ENCODE measurements at regions not wholly inside any gene's neighbourhood (a gene's known extent, or its start where the extent isn't known, plus 50 kb on each side); places are given as distances from the start of the nearest gene placed in this dataset.

DNA sequence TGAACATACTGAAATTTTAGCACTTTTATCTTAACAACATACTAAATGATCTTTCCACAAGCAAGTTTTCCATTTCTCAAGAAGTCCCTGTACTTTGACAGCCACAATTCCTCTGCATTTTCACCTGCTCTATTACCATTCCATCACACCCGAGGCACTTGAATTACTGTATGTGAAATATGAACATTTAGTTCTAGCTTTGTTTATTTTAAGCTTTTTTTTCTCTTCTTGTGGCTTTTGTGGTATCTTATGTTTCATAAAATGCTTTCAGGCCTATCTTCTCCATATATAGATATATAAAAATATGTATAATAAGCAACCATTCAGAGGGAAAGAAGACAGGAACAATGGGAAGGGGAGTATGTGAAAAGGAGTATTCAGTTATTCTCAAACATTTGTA lies 693.9 kb downstream of the SATB2 start:
- 42% methylated on average over 1 of the region's 1 CpG for WGBS (ENCODE audit: insufficient coverage, low coverage, low lambda C conversion rate, missing lambda C conversion rate)
- Histone ChIP-seq H3K27ac (no peak overlapping the region), H3K9me3 (no peaks in the 10 kb centered on the region), H3K36me3 (no peaks in the 10 kb centered on the region), H3K4me1 (no peaks in the 10 kb centered on the region), H3K4me3 (no peak overlapping the region), H3K27me3 (no peaks in the 10 kb centered on the region)
- ATAC-seq (no peak), DNase-seq (no peak)
- intact Hi-C loops (cut with DNase I): no loop called here
- TF ChIP-seq, protein P1, sequence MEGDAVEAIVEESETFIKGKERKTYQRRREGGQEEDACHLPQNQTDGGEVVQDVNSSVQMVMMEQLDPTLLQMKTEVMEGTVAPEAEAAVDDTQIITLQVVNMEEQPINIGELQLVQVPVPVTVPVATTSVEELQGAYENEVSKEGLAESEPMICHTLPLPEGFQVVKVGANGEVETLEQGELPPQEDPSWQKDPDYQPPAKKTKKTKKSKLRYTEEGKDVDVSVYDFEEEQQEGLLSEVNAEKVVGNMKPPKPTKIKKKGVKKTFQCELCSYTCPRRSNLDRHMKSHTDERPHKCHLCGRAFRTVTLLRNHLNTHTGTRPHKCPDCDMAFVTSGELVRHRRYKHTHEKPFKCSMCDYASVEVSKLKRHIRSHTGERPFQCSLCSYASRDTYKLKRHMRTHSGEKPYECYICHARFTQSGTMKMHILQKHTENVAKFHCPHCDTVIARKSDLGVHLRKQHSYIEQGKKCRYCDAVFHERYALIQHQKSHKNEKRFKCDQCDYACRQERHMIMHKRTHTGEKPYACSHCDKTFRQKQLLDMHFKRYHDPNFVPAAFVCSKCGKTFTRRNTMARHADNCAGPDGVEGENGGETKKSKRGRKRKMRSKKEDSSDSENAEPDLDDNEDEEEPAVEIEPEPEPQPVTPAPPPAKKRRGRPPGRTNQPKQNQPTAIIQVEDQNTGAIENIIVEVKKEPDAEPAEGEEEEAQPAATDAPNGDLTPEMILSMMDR (IDR thresholded peaks at IDR 0.05): no peak
- no peak for TF ChIP-seq POLR2A (IDR thresholded peaks at IDR 0.05)

DNA sequence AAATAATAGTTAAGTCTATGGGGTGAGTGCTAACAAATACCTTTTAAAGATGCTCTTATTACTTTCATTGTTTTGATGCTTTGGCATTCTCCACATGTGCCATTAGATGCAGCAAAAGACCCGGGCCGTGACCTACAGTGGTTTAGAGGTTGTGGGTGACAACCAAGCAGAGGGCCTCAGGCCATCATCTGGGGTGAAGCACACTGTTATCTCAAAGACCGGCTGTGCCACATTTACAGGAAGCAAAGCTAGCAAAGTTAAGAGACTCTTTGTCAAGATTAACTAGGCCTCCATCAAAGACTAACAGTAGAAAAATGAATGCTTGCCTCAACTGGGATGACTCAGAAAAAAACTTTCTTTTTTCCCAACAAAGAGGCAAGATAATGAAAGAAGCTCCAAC lies 695.3 kb downstream of the SATB2 start:
- no peak overlapping the region for H3K4me3 ChIP-seq
- no peak for TF ChIP-seq POLR2A (IDR thresholded peaks at IDR 0.05)
- TF ChIP-seq, protein P1 (IDR thresholded peaks at IDR 0.05): no peak
- H3K9me3 ChIP-seq: no peaks in the 10 kb centered on the region
- no peak overlapping the region for H3K27ac ChIP-seq
- no peaks in the 10 kb centered on the region for H3K36me3 ChIP-seq
- ATAC-seq (no peak), DNase-seq (no peak)
- WGBS (ENCODE audit: insufficient coverage, low coverage, low lambda C conversion rate, missing lambda C conversion rate): 52% methylated on average over 3 of the region's 3 CpGs
- intact Hi-C loops (cut with DNase I): no loop called here
- H3K4me1 ChIP-seq: no peaks in the 10 kb centered on the region
- no peaks in the 10 kb centered on the region for H3K27me3 ChIP-seq

DNA sequence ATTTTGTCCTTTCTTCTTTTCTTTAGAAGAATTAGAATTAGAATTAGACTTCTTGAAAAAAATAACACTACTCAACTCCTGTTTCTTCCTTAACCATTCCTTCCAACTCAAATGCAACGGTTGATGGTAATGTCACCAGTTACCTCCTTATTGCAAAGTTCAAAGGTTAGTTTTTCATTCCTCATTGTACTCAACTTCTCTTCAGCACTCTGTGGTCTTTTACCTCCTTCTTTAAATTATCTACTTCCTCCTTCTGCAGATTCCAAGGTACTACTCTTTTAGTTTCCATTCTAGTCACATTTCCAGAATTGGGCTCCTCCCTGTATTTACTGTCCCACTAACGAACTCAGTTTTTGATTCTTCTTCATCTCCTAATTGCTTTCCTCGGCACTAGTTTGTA lies 700.7 kb downstream of the SATB2 start:
- DNase-seq (no peak), ATAC-seq (no peak)
- 50% methylated on average over 3 of the region's 3 CpGs for WGBS (ENCODE audit: insufficient coverage, low coverage, low lambda C conversion rate, missing lambda C conversion rate)
- no peak overlapping the region for H3K4me3 ChIP-seq
- no peaks in the 10 kb centered on the region for H3K36me3 ChIP-seq
- TF ChIP-seq, protein P1 (IDR thresholded peaks at IDR 0.05): no peak
- TF ChIP-seq POLR2A (IDR thresholded peaks at IDR 0.05): no peak
- H3K4me1 ChIP-seq: no peaks in the 10 kb centered on the region
- no peak overlapping the region for H3K27ac ChIP-seq
- intact Hi-C loops (cut with DNase I): no loop called here
- no peaks in the 10 kb centered on the region for H3K27me3 ChIP-seq
- H3K9me3 ChIP-seq: no peaks in the 10 kb centered on the region

DNA sequence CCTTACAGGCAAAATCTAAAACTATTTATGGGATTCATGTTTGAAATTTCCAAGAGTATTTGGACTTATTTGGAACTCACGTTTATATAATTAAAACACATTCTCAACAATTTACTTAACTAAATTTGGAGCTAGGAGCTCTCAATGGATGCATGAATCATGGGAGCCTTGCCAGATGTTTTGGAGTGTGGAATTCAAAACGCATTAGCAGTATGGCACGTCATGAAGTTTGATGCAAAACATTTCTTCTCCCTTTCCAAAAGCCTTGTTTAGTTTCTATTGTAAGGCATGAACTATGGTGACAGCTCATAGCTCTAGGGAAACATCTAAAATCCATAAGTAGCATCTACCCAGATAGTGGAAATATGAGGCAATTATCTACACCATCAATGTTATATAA lies 701.6 kb downstream of the SATB2 start:
- Histone ChIP-seq H3K4me3 (no peak overlapping the region), H3K36me3 (no peaks in the 10 kb centered on the region), H3K27ac (no peak overlapping the region), H3K27me3 (no peaks in the 10 kb centered on the region), H3K4me1 (no peaks in the 10 kb centered on the region), H3K9me3 (no peaks in the 10 kb centered on the region)
- no peak for ATAC-seq
- no peak for TF ChIP-seq POLR2A (IDR thresholded peaks at IDR 0.05)
- TF ChIP-seq, protein P1 (IDR thresholded peaks at IDR 0.05): no peak
- intact Hi-C loops (cut with DNase I): no loop called here
- no peak for DNase-seq
- WGBS (ENCODE audit: insufficient coverage, low coverage, low lambda C conversion rate, missing lambda C conversion rate): 36% methylated on average over 3 of the region's 3 CpGs

DNA sequence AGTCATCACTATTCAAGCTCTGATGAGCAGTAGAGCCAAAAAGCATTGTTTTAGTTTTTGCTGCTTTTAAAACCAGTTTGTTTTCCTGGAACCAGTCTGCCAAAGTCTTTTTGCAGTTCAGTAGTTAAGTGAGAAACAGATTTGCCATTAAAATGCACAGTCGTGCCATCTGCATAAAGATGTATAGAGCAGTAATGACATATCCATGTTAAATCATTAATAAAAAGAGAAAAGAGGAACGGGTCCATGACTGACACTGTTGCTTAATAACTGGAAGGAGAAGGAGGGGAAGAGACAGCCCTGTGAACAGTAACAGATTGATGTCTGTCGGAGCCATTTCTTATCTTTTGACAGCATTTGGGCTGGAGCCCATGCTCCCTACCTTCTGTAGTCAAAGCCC lies 704.6 kb downstream of the SATB2 start:
- ATAC-seq (no peak), DNase-seq (no peak)
- Histone ChIP-seq H3K4me1 (no peaks in the 10 kb centered on the region), H3K9me3 (no peaks in the 10 kb centered on the region), H3K27me3 (no peaks in the 10 kb centered on the region), H3K4me3 (no peak overlapping the region), H3K27ac (no peak overlapping the region), H3K36me3 (no peaks in the 10 kb centered on the region)
- 32% methylated on average over 3 of the region's 3 CpGs for WGBS (ENCODE audit: insufficient coverage, low coverage, low lambda C conversion rate, missing lambda C conversion rate)
- intact Hi-C loops (cut with DNase I): no loop called here
- TF ChIP-seq, protein P1 (IDR thresholded peaks at IDR 0.05): no peak
- TF ChIP-seq POLR2A (IDR thresholded peaks at IDR 0.05): no peak
